OCI-LY1 (cell line): ENCODE measurements at regions not wholly inside any gene's neighbourhood (a gene's known extent, or its start where the extent isn't known, plus 50 kb on each side); places are given as distances from the start of the nearest gene placed in this dataset.

Source experiments
- EZH2 ChIP-seq: fragments of 200-600 bp; sonication (generic), shearing (Covaris generic); IDR thresholded peaks from 2 replicates; pipeline ENCODE4 v1.8.0; 2017; ENCODE audit warnings: borderline replicate concordance, mixed run types, mild to moderate bottlenecking, antibody characterized with exemption, low read length, moderate library complexity, mixed read lengths
- TF ChIP-seq, protein P1 (sequence below): fragments of 200-600 bp; sonication (generic), shearing (Covaris generic); IDR thresholded peaks from 2 replicates; pipeline ENCODE4 v1.5.1; 2017; ENCODE audit warnings: mild to moderate bottlenecking, antibody characterized with exemption, low read length, moderate library complexity, mixed read lengths

GRCh38 chr3:64815195-64815631 lies 127.4 kb upstream of the ADAMTS9 start:
- TF ChIP-seq, protein P1, sequence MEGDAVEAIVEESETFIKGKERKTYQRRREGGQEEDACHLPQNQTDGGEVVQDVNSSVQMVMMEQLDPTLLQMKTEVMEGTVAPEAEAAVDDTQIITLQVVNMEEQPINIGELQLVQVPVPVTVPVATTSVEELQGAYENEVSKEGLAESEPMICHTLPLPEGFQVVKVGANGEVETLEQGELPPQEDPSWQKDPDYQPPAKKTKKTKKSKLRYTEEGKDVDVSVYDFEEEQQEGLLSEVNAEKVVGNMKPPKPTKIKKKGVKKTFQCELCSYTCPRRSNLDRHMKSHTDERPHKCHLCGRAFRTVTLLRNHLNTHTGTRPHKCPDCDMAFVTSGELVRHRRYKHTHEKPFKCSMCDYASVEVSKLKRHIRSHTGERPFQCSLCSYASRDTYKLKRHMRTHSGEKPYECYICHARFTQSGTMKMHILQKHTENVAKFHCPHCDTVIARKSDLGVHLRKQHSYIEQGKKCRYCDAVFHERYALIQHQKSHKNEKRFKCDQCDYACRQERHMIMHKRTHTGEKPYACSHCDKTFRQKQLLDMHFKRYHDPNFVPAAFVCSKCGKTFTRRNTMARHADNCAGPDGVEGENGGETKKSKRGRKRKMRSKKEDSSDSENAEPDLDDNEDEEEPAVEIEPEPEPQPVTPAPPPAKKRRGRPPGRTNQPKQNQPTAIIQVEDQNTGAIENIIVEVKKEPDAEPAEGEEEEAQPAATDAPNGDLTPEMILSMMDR, result no peak
- TF ChIP-seq EZH2, result no peak
